IPS-18a (cell line): ENCODE measurements at regions not wholly inside any gene's neighbourhood (a gene's known extent, or its start where the extent isn't known, plus 50 kb on each side); places are given as distances from the start of the nearest gene placed in this dataset.

Source experiments
- H3K27ac ChIP-seq: one replicate; pipeline ENCODE4 v1.5.1; 2013; ENCODE audit warnings: low read length
- H3K27me3 ChIP-seq: one replicate; pipeline ENCODE4 v1.6.1; 2013; ENCODE audit warnings: mild to moderate bottlenecking, low read length; ENCODE audit not compliant: control insufficient read depth, insufficient read depth
- H3K36me3 ChIP-seq: one replicate; pipeline ENCODE4 v1.6.1; 2013; ENCODE audit warnings: low read depth, low read length; ENCODE audit not compliant: control insufficient read depth
- H3K4me1 ChIP-seq: one replicate; pipeline ENCODE4 v1.6.1; 2013; ENCODE audit warnings: low read depth, low read length; ENCODE audit not compliant: control insufficient read depth
- H3K4me3 ChIP-seq: one replicate; pipeline ENCODE4 v1.5.1; 2013; ENCODE audit warnings: low read length
- H3K9ac ChIP-seq: one replicate; pipeline ENCODE4 v1.6.1; 2013; ENCODE audit warnings: mild to moderate bottlenecking, low read length, moderate library complexity
- H3K9me3 ChIP-seq: one replicate; pipeline ENCODE4 v1.6.1; 2013; ENCODE audit warnings: low read depth, low read length; ENCODE audit not compliant: control insufficient read depth

- H3K27ac ChIP-seq, result peak overlapping the region; percentile 84
- H3K9ac ChIP-seq, result peak overlapping the region; percentile 97
- no peaks in the 10 kb centered on the region for H3K36me3 ChIP-seq
- H3K4me1 ChIP-seq, result peaks cover 22% of the 10 kb centered on the region
- H3K27me3 ChIP-seq, result no peaks in the 10 kb centered on the region
- H3K4me3 ChIP-seq, result peak overlapping the region; percentile 69
- no peaks in the 10 kb centered on the region for H3K9me3 ChIP-seq
These were observed 105.3 kb upstream of the HNRNPU start for GRCh38 chr1:244969355-244970235.

DNA sequence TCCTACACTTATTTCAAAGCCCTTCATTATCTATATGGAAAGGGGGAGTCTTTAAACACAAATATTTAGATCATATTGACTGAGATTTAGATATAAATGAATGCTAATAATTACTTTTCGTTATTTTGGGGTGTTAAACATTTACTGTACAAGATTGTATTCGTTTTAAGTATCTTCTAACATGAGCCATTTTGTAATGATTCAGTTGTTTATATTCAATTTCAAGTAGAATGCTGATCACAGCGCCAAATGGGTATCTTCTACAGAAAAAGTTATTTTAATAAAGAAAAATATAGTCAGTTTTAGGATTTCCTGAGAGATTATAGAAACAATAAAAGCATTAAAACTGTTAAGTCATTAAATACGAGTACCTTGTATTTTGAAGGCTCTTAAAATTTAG, 104.5 kb upstream of the HNRNPU start:
- Histone ChIP-seq H3K27ac (peak overlapping the region; percentile 42), H3K4me1 (peaks cover 22% of the 10 kb centered on the region), H3K36me3 (no peaks in the 10 kb centered on the region), H3K27me3 (no peaks in the 10 kb centered on the region), H3K9me3 (no peaks in the 10 kb centered on the region), H3K4me3 (peak overlapping the region; percentile 69), H3K9ac (peak overlapping the region; percentile 97)

- Histone ChIP-seq H3K4me3 (no peak overlapping the region), H3K36me3 (no peaks in the 10 kb centered on the region), H3K27me3 (no peaks in the 10 kb centered on the region), H3K27ac (peak overlapping the region; percentile 42), H3K9ac (peak overlapping the region; percentile 97), H3K4me1 (peaks cover 22% of the 10 kb centered on the region), H3K9me3 (no peaks in the 10 kb centered on the region)
These were observed 104.1 kb upstream of the HNRNPU start for GRCh38 chr1:244968471-244968871.

GRCh38 chr1:244967159-244967558, 102.8 kb upstream of the HNRNPU start:
- H3K9ac ChIP-seq, result no peak overlapping the region
- no peaks in the 10 kb centered on the region for H3K27me3 ChIP-seq
- no peaks in the 10 kb centered on the region for H3K9me3 ChIP-seq
- no peaks in the 10 kb centered on the region for H3K36me3 ChIP-seq
- H3K4me3 ChIP-seq, result no peak overlapping the region
- peaks cover 20% of the 10 kb centered on the region for H3K4me1 ChIP-seq
- H3K27ac ChIP-seq, result no peak overlapping the region

GRCh38 chr1:244965185-244966030, 101.1 kb upstream of the HNRNPU start:
- Histone ChIP-seq H3K36me3 (no peaks in the 10 kb centered on the region), H3K4me3 (no peak overlapping the region), H3K27ac (no peak overlapping the region), H3K9me3 (no peaks in the 10 kb centered on the region), H3K27me3 (no peaks in the 10 kb centered on the region), H3K4me1 (peaks cover 13% of the 10 kb centered on the region), H3K9ac (no peak overlapping the region)

DNA sequence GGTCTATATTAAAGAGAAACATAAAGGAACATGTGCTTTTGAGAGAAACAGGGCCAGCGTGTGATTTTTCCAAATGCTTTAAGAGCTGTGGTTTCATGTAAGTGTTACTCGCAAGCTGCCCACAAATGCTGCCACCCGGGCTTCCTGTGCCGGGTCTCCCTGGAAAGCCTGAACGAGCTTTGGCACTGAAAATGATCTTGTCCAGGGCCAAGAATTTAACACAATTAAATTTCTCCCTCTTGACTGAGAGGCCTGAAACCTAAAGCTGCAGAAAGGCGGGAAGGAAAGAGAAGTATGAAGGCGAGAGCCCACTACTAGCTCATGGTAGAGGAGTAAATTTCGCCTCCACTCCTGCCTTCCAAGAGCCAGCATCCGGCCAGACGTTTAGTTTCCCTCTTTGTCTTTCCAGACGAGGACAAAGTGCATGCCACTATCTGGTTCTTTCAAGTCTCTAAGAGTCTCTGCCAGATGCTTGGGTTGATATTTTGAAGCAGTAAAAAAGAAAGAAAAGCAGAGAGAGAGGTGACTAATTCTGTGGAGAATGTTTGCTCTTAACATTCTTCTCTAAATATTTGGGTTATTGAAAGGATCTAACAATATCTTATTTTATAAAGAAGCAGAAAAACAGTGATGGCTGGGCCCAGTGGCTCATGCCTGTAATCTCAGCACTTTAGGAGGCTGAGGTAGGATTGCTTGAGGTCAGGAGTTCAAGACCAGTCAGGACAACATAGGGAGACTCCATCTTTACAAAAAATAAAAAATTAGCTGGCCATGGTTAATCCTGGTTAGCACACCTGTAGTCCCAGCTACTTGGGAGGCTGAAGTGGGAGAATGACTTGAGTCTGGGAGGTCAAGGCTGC, 100.0 kb upstream of the HNRNPU start:
- Histone ChIP-seq H3K9me3 (no peaks in the 10 kb centered on the region), H3K4me3 (no peak overlapping the region), H3K27me3 (no peaks in the 10 kb centered on the region), H3K4me1 (peaks cover 13% of the 10 kb centered on the region), H3K27ac (no peak overlapping the region), H3K9ac (no peak overlapping the region), H3K36me3 (no peaks in the 10 kb centered on the region)

- no peaks in the 10 kb centered on the region for H3K36me3 ChIP-seq
- no peak overlapping the region for H3K4me3 ChIP-seq
- no peak overlapping the region for H3K27ac ChIP-seq
- no peaks in the 10 kb centered on the region for H3K27me3 ChIP-seq
- no peaks in the 10 kb centered on the region for H3K9me3 ChIP-seq
- H3K9ac ChIP-seq, result no peak overlapping the region
- H3K4me1 ChIP-seq, result peaks cover 4% of the 10 kb centered on the region
These were observed 99.0 kb upstream of the HNRNPU start for GRCh38 chr1:244963231-244963826.

- H3K27ac ChIP-seq, result no peak overlapping the region
- no peaks in the 10 kb centered on the region for H3K9me3 ChIP-seq
- H3K9ac ChIP-seq, result no peak overlapping the region
- H3K4me1 ChIP-seq, result no peaks in the 10 kb centered on the region
- H3K36me3 ChIP-seq, result no peaks in the 10 kb centered on the region
- H3K27me3 ChIP-seq, result no peaks in the 10 kb centered on the region
- H3K4me3 ChIP-seq, result no peak overlapping the region
These were observed 97.8 kb upstream of the HNRNPU start for GRCh38 chr1:244962130-244962529.

GRCh38 chr1:244960904-244961303, 96.6 kb upstream of the HNRNPU start:
- Histone ChIP-seq H3K4me3 (no peak overlapping the region), H3K9ac (no peak overlapping the region), H3K4me1 (no peaks in the 10 kb centered on the region)

GRCh38 chr1:244958593-244958992, 94.2 kb upstream of the HNRNPU start:
- H3K9me3 ChIP-seq, result no peaks in the 10 kb centered on the region
- H3K27me3 ChIP-seq, result no peaks in the 10 kb centered on the region
- H3K9ac ChIP-seq, result no peak overlapping the region
- no peaks in the 10 kb centered on the region for H3K36me3 ChIP-seq
- H3K4me1 ChIP-seq, result no peaks in the 10 kb centered on the region
- H3K4me3 ChIP-seq, result no peak overlapping the region
- H3K27ac ChIP-seq, result no peak overlapping the region

More at GRCh38 chr1:244960904-244961303, 96.6 kb upstream of the HNRNPU start:
- no peaks in the 10 kb centered on the region for H3K9me3 ChIP-seq
- no peak overlapping the region for H3K27ac ChIP-seq
- no peaks in the 10 kb centered on the region for H3K27me3 ChIP-seq
- no peaks in the 10 kb centered on the region for H3K36me3 ChIP-seq

DNA sequence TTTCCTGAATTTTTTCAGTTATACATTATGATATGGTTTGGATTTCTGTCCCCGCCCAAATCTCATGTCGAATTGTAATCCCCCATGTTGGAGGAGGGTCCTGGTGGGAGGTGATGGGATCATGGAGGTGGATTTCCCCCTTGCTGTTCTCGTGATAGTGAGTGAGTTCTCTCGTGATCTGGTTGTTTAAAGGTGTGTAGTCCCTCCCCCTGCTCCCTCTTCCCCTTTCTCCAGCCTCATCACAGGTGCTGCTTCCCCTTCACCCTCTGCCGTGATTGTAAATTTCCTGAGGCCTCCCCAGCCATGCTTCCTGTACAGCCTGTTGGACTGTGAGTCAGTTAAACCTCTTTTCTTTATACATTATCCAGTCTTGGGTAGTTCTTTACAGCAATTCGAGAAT, 93.2 kb upstream of the HNRNPU start:
- no peak overlapping the region for H3K4me3 ChIP-seq
- no peaks in the 10 kb centered on the region for H3K4me1 ChIP-seq
- H3K27me3 ChIP-seq, result no peaks in the 10 kb centered on the region
- H3K9ac ChIP-seq, result no peak overlapping the region
- no peak overlapping the region for H3K27ac ChIP-seq
- no peaks in the 10 kb centered on the region for H3K9me3 ChIP-seq
- H3K36me3 ChIP-seq, result no peaks in the 10 kb centered on the region
